ENCODE measurements at regions not wholly inside any gene's neighbourhood (a gene's known extent, or its start where the extent isn't known, plus 50 kb on each side); places are given as distances from the start of the nearest gene placed in this dataset.

- no peaks in the 10 kb centered on the region for H3K36me3 Mint-ChIP-seq (ENCODE audit: unreplicated experiment)
- no peak for TF ChIP-seq CTCF (IDR thresholded peaks at IDR 0.05; ENCODE audit: partially characterized antibody, unreplicated experiment)
- H3K4me3 Mint-ChIP-seq (ENCODE audit: unreplicated experiment): no peak overlapping the region
- no peaks in the 10 kb centered on the region for H3K27me3 Mint-ChIP-seq (ENCODE audit: unreplicated experiment)
- no peaks in the 10 kb centered on the region for H3K4me1 Mint-ChIP-seq (ENCODE audit: low read depth, unreplicated experiment)
- no peaks in the 10 kb centered on the region for H3K9me3 Mint-ChIP-seq (ENCODE audit: unreplicated experiment)
- H3K27ac Mint-ChIP-seq (ENCODE audit: unreplicated experiment): no peak overlapping the region
- DNase-seq: no peak
Observed at GRCh38 chr4:28092610-28093009, 1232.0 kb downstream of the STIM2 start.

GRCh38 chr4:28093071-28093470 lies 1232.4 kb downstream of the STIM2 start:
- no peak for TF ChIP-seq CTCF (IDR thresholded peaks at IDR 0.05; ENCODE audit: partially characterized antibody, unreplicated experiment)
- H3K27ac Mint-ChIP-seq (ENCODE audit: unreplicated experiment): no peak overlapping the region
- H3K4me1 Mint-ChIP-seq (ENCODE audit: low read depth, unreplicated experiment): no peaks in the 10 kb centered on the region
- no peaks in the 10 kb centered on the region for H3K36me3 Mint-ChIP-seq (ENCODE audit: unreplicated experiment)
- DNase-seq: no peak
- no peaks in the 10 kb centered on the region for H3K9me3 Mint-ChIP-seq (ENCODE audit: unreplicated experiment)
- H3K4me3 Mint-ChIP-seq (ENCODE audit: unreplicated experiment): no peak overlapping the region
- H3K27me3 Mint-ChIP-seq (ENCODE audit: unreplicated experiment): no peaks in the 10 kb centered on the region

GRCh38 chr4:28101583-28101982 lies 1240.9 kb downstream of the STIM2 start:
- no peak overlapping the region for H3K27ac Mint-ChIP-seq (ENCODE audit: unreplicated experiment)
- no peak for DNase-seq
- no peaks in the 10 kb centered on the region for H3K36me3 Mint-ChIP-seq (ENCODE audit: unreplicated experiment)
- no peak for TF ChIP-seq CTCF (IDR thresholded peaks at IDR 0.05; ENCODE audit: partially characterized antibody, unreplicated experiment)
- H3K9me3 Mint-ChIP-seq (ENCODE audit: unreplicated experiment): no peaks in the 10 kb centered on the region
- no peaks in the 10 kb centered on the region for H3K27me3 Mint-ChIP-seq (ENCODE audit: unreplicated experiment)
- no peaks in the 10 kb centered on the region for H3K4me1 Mint-ChIP-seq (ENCODE audit: low read depth, unreplicated experiment)
- no peak overlapping the region for H3K4me3 Mint-ChIP-seq (ENCODE audit: unreplicated experiment)

DNA sequence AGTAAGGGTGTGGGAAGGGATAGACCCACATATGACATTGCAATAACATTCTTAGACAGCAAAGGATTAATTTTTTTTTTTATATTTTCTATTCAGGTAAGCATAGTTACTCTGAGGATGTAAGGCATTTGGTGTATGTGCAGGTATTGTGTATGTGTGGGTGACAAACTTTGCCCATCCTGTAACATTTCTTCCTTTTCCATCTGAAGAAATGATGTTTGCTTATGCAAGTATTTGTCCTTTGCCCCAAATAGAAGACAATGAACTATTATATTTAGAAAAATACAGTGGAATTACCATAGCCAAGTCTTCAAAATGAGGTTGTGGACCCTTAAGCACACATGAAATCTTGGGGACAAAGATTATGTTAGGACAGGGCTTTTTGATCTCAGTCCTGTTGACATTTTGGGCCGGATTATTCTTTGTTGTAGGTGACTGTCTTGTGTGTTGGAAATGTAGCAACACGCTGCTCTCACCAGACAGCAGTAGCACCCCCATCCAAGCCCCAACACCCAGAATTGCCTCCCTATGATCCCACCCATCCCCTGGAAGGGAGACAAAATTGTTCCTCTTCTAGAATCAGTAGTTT lies 1244.7 kb downstream of the STIM2 start:
- DNase-seq: no peak
- Mint-ChIP-seq H3K4me1 (ENCODE audit: low read depth, unreplicated experiment) (no peaks in the 10 kb centered on the region), H3K4me3 (ENCODE audit: unreplicated experiment) (no peak overlapping the region), H3K9me3 (ENCODE audit: unreplicated experiment) (no peaks in the 10 kb centered on the region), H3K27me3 (ENCODE audit: unreplicated experiment) (no peaks in the 10 kb centered on the region), H3K27ac (ENCODE audit: unreplicated experiment) (no peak overlapping the region), H3K36me3 (ENCODE audit: unreplicated experiment) (no peaks in the 10 kb centered on the region)
- TF ChIP-seq CTCF (IDR thresholded peaks at IDR 0.05; ENCODE audit: partially characterized antibody, unreplicated experiment): no peak

DNA sequence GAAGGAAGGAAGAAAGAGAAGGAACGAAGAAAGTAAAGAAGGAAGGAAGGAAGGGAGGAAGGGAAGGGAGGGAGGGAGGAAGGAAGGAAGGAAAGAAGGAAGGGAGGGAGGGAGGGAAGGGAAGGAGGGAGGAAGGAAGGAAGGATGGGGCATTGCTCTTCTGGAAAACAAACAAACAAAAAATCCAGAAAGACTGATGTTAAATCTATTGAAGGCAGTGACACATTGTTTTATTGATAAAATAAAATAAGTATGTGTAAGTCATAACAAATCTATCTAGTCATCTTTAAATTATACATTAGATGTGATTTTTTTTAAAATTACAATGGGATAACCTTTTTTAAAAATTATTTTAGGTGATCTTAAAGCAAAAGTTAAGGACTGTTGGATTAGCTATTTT lies 1245.5 kb downstream of the STIM2 start:
- TF ChIP-seq CTCF (IDR thresholded peaks at IDR 0.05; ENCODE audit: partially characterized antibody, unreplicated experiment): no peak
- H3K4me3 Mint-ChIP-seq (ENCODE audit: unreplicated experiment): no peak overlapping the region
- H3K4me1 Mint-ChIP-seq (ENCODE audit: low read depth, unreplicated experiment): no peaks in the 10 kb centered on the region
- no peak overlapping the region for H3K27ac Mint-ChIP-seq (ENCODE audit: unreplicated experiment)
- no peaks in the 10 kb centered on the region for H3K9me3 Mint-ChIP-seq (ENCODE audit: unreplicated experiment)
- no peaks in the 10 kb centered on the region for H3K36me3 Mint-ChIP-seq (ENCODE audit: unreplicated experiment)
- H3K27me3 Mint-ChIP-seq (ENCODE audit: unreplicated experiment): no peaks in the 10 kb centered on the region
- no peak for DNase-seq

Measured in glutamatergic neuron (in vitro differentiated cells).